Neural cell (in vitro differentiated cells): ENCODE measurements at regions not wholly inside any gene's neighbourhood (a gene's known extent, or its start where the extent isn't known, plus 50 kb on each side); places are given as distances from the start of the nearest gene placed in this dataset.

Experiments
- H2AFZ ChIP-seq: fragments of 200-600, 300-800 bp; sonication (generic), shearing (Covaris generic); 2 replicates; pipeline ENCODE4 v1.6.0; 2014; ENCODE audit warnings: low read depth, mild to moderate bottlenecking, antibody characterized with exemption, low read length, moderate library complexity
- H3F3A ChIP-seq: fragments of 200-600 bp; shearing (Covaris generic); 2 replicates; pipeline ENCODE4 v1.6.1; 2016; ENCODE audit warnings: mild to moderate bottlenecking, moderate library complexity, mixed read lengths, antibody characterized with exemption, low read length; ENCODE audit not compliant: insufficient read depth, poor library complexity, severe bottlenecking
- H3K27ac ChIP-seq: fragments of 200-600, 300-800 bp; sonication (generic), shearing (Covaris generic); 2 replicates; pipeline ENCODE4 v1.5.1; 2014; ENCODE audit warnings: mild to moderate bottlenecking, low read length, moderate library complexity
- H3K27me3 ChIP-seq: fragments of 300-800, 200-600 bp; sonication (generic), shearing (Covaris generic); 2 replicates; pipeline ENCODE4 v1.6.0; 2014; ENCODE audit warnings: mild to moderate bottlenecking, low read depth, low read length, moderate library complexity; ENCODE audit not compliant: insufficient read depth
- H3K36me3 ChIP-seq: fragments of 300-800, 200-600 bp; sonication (generic), shearing (Covaris generic); 2 replicates; pipeline ENCODE4 v1.5.1; 2014; ENCODE audit warnings: mild to moderate bottlenecking, antibody characterized with exemption, low read length, moderate library complexity; ENCODE audit not compliant: insufficient read depth
- H3K4me2 ChIP-seq: fragments of 300-800, 200-600 bp; sonication (generic), shearing (Covaris generic); 2 replicates; pipeline ENCODE4 v1.6.0; 2014; ENCODE audit warnings: mild to moderate bottlenecking, low read length
- H3K4me3 ChIP-seq: fragments of 300-800, 200-600 bp; sonication (generic), shearing (Covaris generic); 2 replicates; pipeline ENCODE4 v1.5.1; 2014; ENCODE audit warnings: mild to moderate bottlenecking, low read length, moderate library complexity
- H3K79me2 ChIP-seq: fragments of 200-600 bp; shearing (Covaris generic); replicated peaks from 2 replicates; pipeline ENCODE4 v1.6.0; 2014; ENCODE audit warnings: mild to moderate bottlenecking, low read length, moderate library complexity; ENCODE audit not compliant: insufficient read depth
- H3K9ac ChIP-seq: fragments of 300-800, 200-600 bp; sonication (generic), shearing (Covaris generic); 2 replicates; pipeline ENCODE4 v1.6.1; 2016; ENCODE audit warnings: mild to moderate bottlenecking, low read length, mixed read lengths
- H3K9me2 ChIP-seq: fragments of 200-600 bp; shearing (Covaris generic); 2 replicates; pipeline ENCODE4 v1.6.1; 2016; ENCODE audit warnings: mild to moderate bottlenecking, low read length, mixed read lengths; ENCODE audit not compliant: insufficient read depth
- H3K9me3 ChIP-seq: fragments of 200-600, 300-800 bp; sonication (generic), shearing (Covaris generic); 2 replicates; pipeline ENCODE4 v1.6.1; 2016; ENCODE audit warnings: mild to moderate bottlenecking, mixed run types, low read length, moderate library complexity, mixed read lengths
- H4K20me1 ChIP-seq: fragments of 200-600 bp; shearing (Covaris generic); 2 replicates; pipeline ENCODE4 v1.6.1; 2016; ENCODE audit warnings: mild to moderate bottlenecking, mixed run types; ENCODE audit not compliant: insufficient read depth
- EP300 ChIP-seq: fragments of 450-650 bp; conservative IDR thresholded peaks from 2 replicates; pipeline ENCODE4 v1.6.1; 2014; ENCODE audit warnings: antibody characterized with exemption, mild to moderate bottlenecking, moderate library complexity; ENCODE audit not compliant: poor library complexity, severe bottlenecking
- EZH2 ChIP-seq: fragments of 200-600, 300-800 bp; shearing (Covaris generic), sonication (generic); IDR thresholded peaks from 2 replicates; pipeline ENCODE4 v1.6.1; 2014; ENCODE audit warnings: antibody characterized with exemption, low read length, borderline replicate concordance, mild to moderate bottlenecking; ENCODE audit not compliant: insufficient read depth, poor library complexity, severe bottlenecking
- MXI1 ChIP-seq: fragments of 450-650 bp; conservative IDR thresholded peaks from 2 replicates; pipeline ENCODE4 v1.6.1; 2014; ENCODE audit warnings: antibody characterized with exemption, mild to moderate bottlenecking; ENCODE audit not compliant: poor library complexity, severe bottlenecking
- POLR2AphosphoS5 ChIP-seq: IDR thresholded peaks from 2 replicates; pipeline ENCODE4 v1.6.1; 2012
- RAD21 ChIP-seq: fragments of 450-650 bp; conservative IDR thresholded peaks from 2 replicates; pipeline ENCODE4 v1.6.1; 2014; ENCODE audit warnings: antibody characterized with exemption, mild to moderate bottlenecking, moderate library complexity
- SMC3 ChIP-seq: fragments of 450-650 bp; conservative IDR thresholded peaks from 2 replicates; pipeline ENCODE4 v1.6.1; 2014; ENCODE audit warnings: antibody characterized with exemption, mild to moderate bottlenecking, moderate library complexity; ENCODE audit not compliant: poor library complexity
- TAF1 ChIP-seq: IDR thresholded peaks from 2 replicates; pipeline ENCODE4 v1.6.1; 2012; ENCODE audit warnings: low read depth
- TF ChIP-seq, protein P1 (sequence below): fragments of 450-650 bp; IDR thresholded peaks from 2 replicates; pipeline ENCODE4 v1.5.1; 2014; ENCODE audit warnings: antibody characterized with exemption, mild to moderate bottlenecking, moderate library complexity; ENCODE audit not compliant: poor library complexity, severe bottlenecking
- TF ChIP-seq, protein P2 (sequence below): IDR thresholded peaks from 2 replicates; pipeline ENCODE4 v1.6.1; 2012; ENCODE audit warnings: borderline replicate concordance

DNA sequence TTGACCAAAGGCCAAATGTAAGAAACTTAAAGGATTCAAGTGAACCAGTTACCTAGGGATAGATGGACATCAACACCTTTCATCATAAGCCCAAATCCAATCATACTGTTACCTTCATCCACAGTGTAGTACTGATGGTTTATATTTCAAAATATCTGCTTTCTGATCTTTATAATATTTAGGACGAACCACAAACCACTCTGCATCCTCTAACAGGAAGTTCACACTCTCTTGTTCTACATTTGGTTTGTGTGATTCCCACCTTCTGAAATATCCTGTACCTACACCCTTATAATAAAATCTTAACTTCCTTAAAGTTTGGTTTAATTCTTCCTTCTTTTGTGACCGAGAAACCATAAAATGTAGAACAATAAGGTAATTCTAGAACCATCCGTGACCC, 535.7 kb upstream of the CHAC2 start:
- no peaks in the 10 kb centered on the region for H3K9me2 ChIP-seq
- H3K36me3 ChIP-seq = no peaks in the 10 kb centered on the region
- no peak overlapping the region for H3K4me3 ChIP-seq
- H3K4me2 ChIP-seq = no peak overlapping the region
- no peak overlapping the region for H3K9ac ChIP-seq
- no peak overlapping the region for H3K27ac ChIP-seq
- no peaks in the 10 kb centered on the region for H3F3A ChIP-seq
- no peak overlapping the region for H2AFZ ChIP-seq
- no peaks in the 10 kb centered on the region for H3K79me2 ChIP-seq
- H3K27me3 ChIP-seq = no peaks in the 10 kb centered on the region
- no peaks in the 10 kb centered on the region for H4K20me1 ChIP-seq
- no peaks in the 10 kb centered on the region for H3K9me3 ChIP-seq
- TF ChIP-seq SMC3 (no peak), RAD21 (no peak), EZH2 (no peak), EP300 (no peak), MXI1 (no peak), POLR2AphosphoS5 (no peak), TAF1 (no peak)
- TF ChIP-seq, protein P1, sequence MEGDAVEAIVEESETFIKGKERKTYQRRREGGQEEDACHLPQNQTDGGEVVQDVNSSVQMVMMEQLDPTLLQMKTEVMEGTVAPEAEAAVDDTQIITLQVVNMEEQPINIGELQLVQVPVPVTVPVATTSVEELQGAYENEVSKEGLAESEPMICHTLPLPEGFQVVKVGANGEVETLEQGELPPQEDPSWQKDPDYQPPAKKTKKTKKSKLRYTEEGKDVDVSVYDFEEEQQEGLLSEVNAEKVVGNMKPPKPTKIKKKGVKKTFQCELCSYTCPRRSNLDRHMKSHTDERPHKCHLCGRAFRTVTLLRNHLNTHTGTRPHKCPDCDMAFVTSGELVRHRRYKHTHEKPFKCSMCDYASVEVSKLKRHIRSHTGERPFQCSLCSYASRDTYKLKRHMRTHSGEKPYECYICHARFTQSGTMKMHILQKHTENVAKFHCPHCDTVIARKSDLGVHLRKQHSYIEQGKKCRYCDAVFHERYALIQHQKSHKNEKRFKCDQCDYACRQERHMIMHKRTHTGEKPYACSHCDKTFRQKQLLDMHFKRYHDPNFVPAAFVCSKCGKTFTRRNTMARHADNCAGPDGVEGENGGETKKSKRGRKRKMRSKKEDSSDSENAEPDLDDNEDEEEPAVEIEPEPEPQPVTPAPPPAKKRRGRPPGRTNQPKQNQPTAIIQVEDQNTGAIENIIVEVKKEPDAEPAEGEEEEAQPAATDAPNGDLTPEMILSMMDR = no peak
- TF ChIP-seq, protein P2, sequence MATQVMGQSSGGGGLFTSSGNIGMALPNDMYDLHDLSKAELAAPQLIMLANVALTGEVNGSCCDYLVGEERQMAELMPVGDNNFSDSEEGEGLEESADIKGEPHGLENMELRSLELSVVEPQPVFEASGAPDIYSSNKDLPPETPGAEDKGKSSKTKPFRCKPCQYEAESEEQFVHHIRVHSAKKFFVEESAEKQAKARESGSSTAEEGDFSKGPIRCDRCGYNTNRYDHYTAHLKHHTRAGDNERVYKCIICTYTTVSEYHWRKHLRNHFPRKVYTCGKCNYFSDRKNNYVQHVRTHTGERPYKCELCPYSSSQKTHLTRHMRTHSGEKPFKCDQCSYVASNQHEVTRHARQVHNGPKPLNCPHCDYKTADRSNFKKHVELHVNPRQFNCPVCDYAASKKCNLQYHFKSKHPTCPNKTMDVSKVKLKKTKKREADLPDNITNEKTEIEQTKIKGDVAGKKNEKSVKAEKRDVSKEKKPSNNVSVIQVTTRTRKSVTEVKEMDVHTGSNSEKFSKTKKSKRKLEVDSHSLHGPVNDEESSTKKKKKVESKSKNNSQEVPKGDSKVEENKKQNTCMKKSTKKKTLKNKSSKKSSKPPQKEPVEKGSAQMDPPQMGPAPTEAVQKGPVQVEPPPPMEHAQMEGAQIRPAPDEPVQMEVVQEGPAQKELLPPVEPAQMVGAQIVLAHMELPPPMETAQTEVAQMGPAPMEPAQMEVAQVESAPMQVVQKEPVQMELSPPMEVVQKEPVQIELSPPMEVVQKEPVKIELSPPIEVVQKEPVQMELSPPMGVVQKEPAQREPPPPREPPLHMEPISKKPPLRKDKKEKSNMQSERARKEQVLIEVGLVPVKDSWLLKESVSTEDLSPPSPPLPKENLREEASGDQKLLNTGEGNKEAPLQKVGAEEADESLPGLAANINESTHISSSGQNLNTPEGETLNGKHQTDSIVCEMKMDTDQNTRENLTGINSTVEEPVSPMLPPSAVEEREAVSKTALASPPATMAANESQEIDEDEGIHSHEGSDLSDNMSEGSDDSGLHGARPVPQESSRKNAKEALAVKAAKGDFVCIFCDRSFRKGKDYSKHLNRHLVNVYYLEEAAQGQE = no peak

DNA sequence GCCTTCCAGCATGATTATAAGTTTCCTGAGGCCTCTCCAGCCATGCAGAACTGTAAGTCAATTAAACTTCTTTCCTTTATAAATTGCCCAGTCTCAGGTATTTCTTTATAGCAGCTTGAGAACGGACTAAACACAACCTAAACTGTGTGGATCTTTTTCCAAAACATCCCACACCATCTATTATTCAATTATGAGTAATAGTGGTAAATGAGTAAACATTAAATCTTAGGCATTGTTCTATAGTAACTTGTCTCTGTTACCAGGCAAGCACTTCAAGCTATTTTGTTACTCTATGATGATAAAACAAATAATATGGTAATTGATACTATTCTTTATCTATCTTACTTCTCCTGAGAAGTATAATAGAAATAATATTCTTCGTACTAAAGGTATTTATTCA, 536.9 kb upstream of the CHAC2 start:
- no peaks in the 10 kb centered on the region for H4K20me1 ChIP-seq
- no peak overlapping the region for H3K9ac ChIP-seq

More for the DNA sequence above, 536.9 kb upstream of the CHAC2 start:
- Histone ChIP-seq H3K27me3 (no peaks in the 10 kb centered on the region), H3K36me3 (no peaks in the 10 kb centered on the region), H3K4me2 (no peak overlapping the region), H3K4me3 (no peak overlapping the region), H3K79me2 (no peaks in the 10 kb centered on the region), H3K9me2 (no peaks in the 10 kb centered on the region), H3K27ac (no peak overlapping the region), H3F3A (no peaks in the 10 kb centered on the region), H3K9me3 (no peaks in the 10 kb centered on the region), H2AFZ (no peak overlapping the region)
- TF ChIP-seq SMC3 (no peak), POLR2AphosphoS5 (no peak), MXI1 (no peak), EP300 (no peak)
- TF ChIP-seq, protein P1 = no peak
- TF ChIP-seq, protein P2 = no peak
